ENCODE measurements at regions not wholly inside any gene's neighbourhood (a gene's known extent, or its start where the extent isn't known, plus 50 kb on each side); places are given as distances from the start of the nearest gene placed in this dataset.

DNA sequence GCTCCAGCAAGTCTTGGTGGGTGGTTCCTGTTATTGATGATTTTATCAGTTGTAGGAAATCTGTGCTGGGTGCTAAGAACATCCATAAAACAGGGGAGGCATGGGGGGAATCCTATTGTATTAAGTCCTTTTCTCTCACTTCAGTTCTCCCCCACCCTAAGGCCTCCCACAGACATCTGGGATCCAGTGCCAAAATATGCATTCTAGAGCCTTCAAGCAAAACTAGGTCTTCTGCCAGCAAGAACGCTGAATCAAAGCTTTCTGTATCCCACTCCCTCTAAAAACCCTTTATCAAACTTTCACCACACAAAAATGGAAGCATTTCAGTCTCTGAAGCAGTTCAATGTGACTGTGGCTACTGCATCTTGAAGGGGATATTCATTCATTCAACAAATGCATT, 281.9 kb downstream of the GAS1 start:
- Histone ChIP-seq H3K4me3 (ENCODE audit: low read length) (no peak overlapping the region), H3K36me3 (ENCODE audit: control insufficient read depth, low read depth, low read length) (no peaks in the 10 kb centered on the region), H3K27ac (ENCODE audit: low read length) (no peak overlapping the region)

GRCh38 chr9:86664603-86665002, 282.7 kb downstream of the GAS1 start:
- Histone ChIP-seq H3K36me3 (ENCODE audit: control insufficient read depth, low read depth, low read length) (no peaks in the 10 kb centered on the region), H3K27me3 (ENCODE audit: control insufficient read depth, insufficient read depth, low read length) (no peaks in the 10 kb centered on the region), H3K9me3 (ENCODE audit: control insufficient read depth, low read depth, low read length) (no peaks in the 10 kb centered on the region), H3K4me1 (ENCODE audit: control insufficient read depth, low read depth, low read length) (no peaks in the 10 kb centered on the region), H3K27ac (ENCODE audit: low read length) (no peak overlapping the region), H3K9ac (ENCODE audit: low read length) (no peak overlapping the region), H3K4me3 (ENCODE audit: low read length) (no peak overlapping the region)

More for the DNA sequence above, 281.9 kb downstream of the GAS1 start:
- H3K9ac ChIP-seq (ENCODE audit: low read length): no peak overlapping the region
- H3K4me1 ChIP-seq (ENCODE audit: control insufficient read depth, low read depth, low read length): no peaks in the 10 kb centered on the region
- H3K9me3 ChIP-seq (ENCODE audit: control insufficient read depth, low read depth, low read length): no peaks in the 10 kb centered on the region
- no peaks in the 10 kb centered on the region for H3K27me3 ChIP-seq (ENCODE audit: control insufficient read depth, insufficient read depth, low read length)

- Histone ChIP-seq H3K27ac (ENCODE audit: low read length) (no peak overlapping the region), H3K4me3 (ENCODE audit: low read length) (no peak overlapping the region), H3K9ac (ENCODE audit: low read length) (no peak overlapping the region), H3K9me3 (ENCODE audit: control insufficient read depth, low read depth, low read length) (no peaks in the 10 kb centered on the region), H3K36me3 (ENCODE audit: control insufficient read depth, low read depth, low read length) (no peaks in the 10 kb centered on the region), H3K4me1 (ENCODE audit: control insufficient read depth, low read depth, low read length) (no peaks in the 10 kb centered on the region), H3K27me3 (ENCODE audit: control insufficient read depth, insufficient read depth, low read length) (no peaks in the 10 kb centered on the region)
Observed at GRCh38 chr9:86663905-86664304, 283.4 kb downstream of the GAS1 start.

DNA sequence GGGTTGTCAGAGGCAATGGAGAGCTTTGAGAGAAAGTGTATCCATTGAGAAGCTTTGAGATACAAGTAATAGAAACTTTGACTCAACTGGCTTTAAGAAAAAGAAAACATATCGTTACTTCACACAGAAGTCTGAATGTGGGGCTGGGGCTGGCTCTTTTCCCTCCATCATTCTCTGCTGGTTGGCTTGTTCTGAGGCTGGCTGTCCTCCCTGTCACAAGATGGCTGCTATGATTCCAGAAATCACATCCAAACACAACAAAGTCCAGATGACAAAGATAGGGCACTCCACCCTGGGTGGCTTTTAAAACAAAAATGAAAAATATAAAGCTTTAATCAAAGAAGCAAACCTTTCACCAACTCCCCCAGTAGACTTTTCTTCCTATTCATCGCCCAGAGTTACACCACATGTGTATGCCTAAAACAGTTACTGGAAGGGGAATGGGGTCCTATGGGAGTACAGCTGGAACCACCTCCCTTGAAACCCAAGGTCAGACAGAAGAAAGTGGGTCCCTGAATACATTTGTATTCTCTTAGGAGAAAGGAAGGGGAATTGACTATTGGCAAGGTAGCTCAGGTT, 284.3 kb downstream of the GAS1 start:
- H3K36me3 ChIP-seq (ENCODE audit: control insufficient read depth, low read depth, low read length): no peaks in the 10 kb centered on the region
- no peaks in the 10 kb centered on the region for H3K4me1 ChIP-seq (ENCODE audit: control insufficient read depth, low read depth, low read length)
- no peak overlapping the region for H3K27ac ChIP-seq (ENCODE audit: low read length)
- no peaks in the 10 kb centered on the region for H3K27me3 ChIP-seq (ENCODE audit: control insufficient read depth, insufficient read depth, low read length)
- H3K9me3 ChIP-seq (ENCODE audit: control insufficient read depth, low read depth, low read length): no peaks in the 10 kb centered on the region
- H3K4me3 ChIP-seq (ENCODE audit: low read length): no peak overlapping the region
- H3K9ac ChIP-seq (ENCODE audit: low read length): no peak overlapping the region

- Histone ChIP-seq H3K27me3 (ENCODE audit: control insufficient read depth, insufficient read depth, low read length) (no peaks in the 10 kb centered on the region), H3K4me1 (ENCODE audit: control insufficient read depth, low read depth, low read length) (no peaks in the 10 kb centered on the region), H3K27ac (ENCODE audit: low read length) (no peak overlapping the region), H3K36me3 (ENCODE audit: control insufficient read depth, low read depth, low read length) (no peaks in the 10 kb centered on the region), H3K9me3 (ENCODE audit: control insufficient read depth, low read depth, low read length) (no peaks in the 10 kb centered on the region), H3K4me3 (ENCODE audit: low read length) (no peak overlapping the region), H3K9ac (ENCODE audit: low read length) (no peak overlapping the region)
Observed at GRCh38 chr9:86660146-86660943, 287.0 kb downstream of the GAS1 start.

- H3K9me3 ChIP-seq (ENCODE audit: control insufficient read depth, low read depth, low read length): no peaks in the 10 kb centered on the region
- no peak overlapping the region for H3K9ac ChIP-seq (ENCODE audit: low read length)
- H3K4me1 ChIP-seq (ENCODE audit: control insufficient read depth, low read depth, low read length): no peaks in the 10 kb centered on the region
- no peaks in the 10 kb centered on the region for H3K36me3 ChIP-seq (ENCODE audit: control insufficient read depth, low read depth, low read length)
- H3K27me3 ChIP-seq (ENCODE audit: control insufficient read depth, insufficient read depth, low read length): no peaks in the 10 kb centered on the region
- H3K27ac ChIP-seq (ENCODE audit: low read length): no peak overlapping the region
- no peak overlapping the region for H3K4me3 ChIP-seq (ENCODE audit: low read length)
Observed at GRCh38 chr9:86659413-86660046, 287.8 kb downstream of the GAS1 start.

GRCh38 chr9:86655147-86655546, 292.2 kb downstream of the GAS1 start:
- Histone ChIP-seq H3K4me1 (ENCODE audit: control insufficient read depth, low read depth, low read length) (no peaks in the 10 kb centered on the region), H3K27ac (ENCODE audit: low read length) (no peak overlapping the region), H3K27me3 (ENCODE audit: control insufficient read depth, insufficient read depth, low read length) (no peaks in the 10 kb centered on the region), H3K9ac (ENCODE audit: low read length) (no peak overlapping the region), H3K36me3 (ENCODE audit: control insufficient read depth, low read depth, low read length) (no peaks in the 10 kb centered on the region), H3K9me3 (ENCODE audit: control insufficient read depth, low read depth, low read length) (no peaks in the 10 kb centered on the region), H3K4me3 (ENCODE audit: low read length) (no peak overlapping the region)

DNA sequence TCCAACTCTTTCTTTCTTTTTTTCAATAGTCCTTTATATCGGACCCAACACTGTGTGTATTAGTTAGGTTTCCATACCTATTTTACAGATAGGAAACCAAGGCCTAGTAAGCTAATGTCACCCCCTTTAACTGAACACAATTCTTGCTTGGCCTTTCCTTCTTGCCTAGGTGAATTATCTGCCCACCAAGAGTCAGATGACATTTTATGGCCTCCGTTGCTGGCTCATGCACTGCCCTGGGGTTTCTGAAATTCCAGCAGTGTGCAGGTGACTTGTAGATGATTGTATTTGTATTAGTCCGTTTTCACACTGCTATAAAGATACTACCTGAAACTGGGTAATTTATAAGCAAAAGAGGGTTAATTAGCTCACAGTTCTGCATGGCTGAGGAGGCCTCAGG, 293.8 kb downstream of the GAS1 start:
- Histone ChIP-seq H3K27ac (ENCODE audit: low read length) (no peak overlapping the region), H3K27me3 (ENCODE audit: control insufficient read depth, insufficient read depth, low read length) (no peaks in the 10 kb centered on the region), H3K4me1 (ENCODE audit: control insufficient read depth, low read depth, low read length) (no peaks in the 10 kb centered on the region), H3K4me3 (ENCODE audit: low read length) (no peak overlapping the region), H3K36me3 (ENCODE audit: control insufficient read depth, low read depth, low read length) (no peaks in the 10 kb centered on the region), H3K9me3 (ENCODE audit: control insufficient read depth, low read depth, low read length) (no peaks in the 10 kb centered on the region), H3K9ac (ENCODE audit: low read length) (no peak overlapping the region)

DNA sequence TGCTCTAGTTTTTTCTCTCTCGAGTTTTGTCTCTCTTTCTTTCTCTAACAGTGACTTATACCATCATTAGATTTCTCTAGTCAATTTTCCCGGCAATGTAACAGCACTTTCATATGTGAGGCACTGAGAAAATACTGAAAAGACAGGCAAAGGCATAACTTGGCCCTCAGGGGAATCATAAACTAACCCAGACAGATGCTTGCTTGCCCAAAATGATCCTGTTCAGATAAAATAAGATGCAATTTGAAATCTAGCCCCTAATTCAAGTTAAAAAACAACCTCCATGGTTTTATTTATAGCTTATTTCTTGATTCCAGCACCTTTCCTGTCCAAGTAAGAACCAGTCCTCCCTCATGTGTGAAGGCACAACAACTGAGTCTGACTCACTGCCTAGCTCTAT, 294.6 kb downstream of the GAS1 start:
- H3K4me3 ChIP-seq (ENCODE audit: low read length): no peak overlapping the region
- H3K9me3 ChIP-seq (ENCODE audit: control insufficient read depth, low read depth, low read length): no peaks in the 10 kb centered on the region
- H3K27me3 ChIP-seq (ENCODE audit: control insufficient read depth, insufficient read depth, low read length): no peaks in the 10 kb centered on the region
- H3K4me1 ChIP-seq (ENCODE audit: control insufficient read depth, low read depth, low read length): no peaks in the 10 kb centered on the region
- H3K36me3 ChIP-seq (ENCODE audit: control insufficient read depth, low read depth, low read length): no peaks in the 10 kb centered on the region
- no peak overlapping the region for H3K9ac ChIP-seq (ENCODE audit: low read length)
- H3K27ac ChIP-seq (ENCODE audit: low read length): no peak overlapping the region

DNA sequence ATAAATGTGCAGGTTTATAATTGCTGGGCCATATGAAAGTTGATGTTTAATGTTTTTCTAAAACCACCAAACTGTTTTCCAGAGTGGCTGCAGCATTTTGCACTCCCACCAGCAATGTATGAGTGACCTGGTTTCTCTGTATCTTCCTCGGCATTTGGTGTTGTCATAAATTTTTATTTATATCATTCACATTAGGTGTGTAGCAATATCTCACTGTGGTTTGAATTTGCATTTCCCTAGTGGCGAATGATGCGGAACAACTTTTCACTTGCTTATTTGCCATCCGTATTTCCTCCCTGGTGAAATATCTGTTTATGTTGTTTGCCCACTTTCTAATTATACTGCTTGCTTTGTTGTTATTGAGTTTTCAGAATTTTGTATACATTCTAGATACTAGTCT, 295.7 kb upstream of the TUT7 start:
- Histone ChIP-seq H3K36me3 (ENCODE audit: control insufficient read depth, low read depth, low read length) (no peaks in the 10 kb centered on the region), H3K9me3 (ENCODE audit: control insufficient read depth, low read depth, low read length) (no peaks in the 10 kb centered on the region), H3K9ac (ENCODE audit: low read length) (no peak overlapping the region), H3K27me3 (ENCODE audit: control insufficient read depth, insufficient read depth, low read length) (no peaks in the 10 kb centered on the region), H3K4me1 (ENCODE audit: control insufficient read depth, low read depth, low read length) (no peaks in the 10 kb centered on the region), H3K27ac (ENCODE audit: low read length) (no peak overlapping the region), H3K4me3 (ENCODE audit: low read length) (no peak overlapping the region)

- Histone ChIP-seq H3K27ac (ENCODE audit: low read length) (no peak overlapping the region), H3K4me1 (ENCODE audit: control insufficient read depth, low read depth, low read length) (peaks cover 8% of the 10 kb centered on the region), H3K9me3 (ENCODE audit: control insufficient read depth, low read depth, low read length) (no peaks in the 10 kb centered on the region), H3K27me3 (ENCODE audit: control insufficient read depth, insufficient read depth, low read length) (no peaks in the 10 kb centered on the region), H3K9ac (ENCODE audit: low read length) (no peak overlapping the region), H3K36me3 (ENCODE audit: control insufficient read depth, low read depth, low read length) (no peaks in the 10 kb centered on the region), H3K4me3 (ENCODE audit: low read length) (no peak overlapping the region)
Observed at GRCh38 chr9:86648828-86649170, 294.6 kb upstream of the TUT7 start.
